Esophagus squamous epithelium (tissue), 5 donors: ENCODE measurements at regions not wholly inside any gene's neighbourhood (a gene's known extent, or its start where the extent isn't known, plus 50 kb on each side); places are given as distances from the start of the nearest gene placed in this dataset.

Source experiments
- DNase-seq: peaks from one replicate; lab custom pipeline; 2025; lab: John Stamatoyannopoulos, UW
- H3K27ac ChIP-seq, 4 donors: fragments of 200-600 bp; sonication (generic); one replicate each; pipeline ENCODE4 v1.5.1; 2016 to 2019; ENCODE audit warnings: mild to moderate bottlenecking in 1 of 4
- H3K27me3 ChIP-seq, 4 donors: fragments of 200-600 bp; sonication (generic); 1 replicate in 3 of 4; 2 replicates in 1 of 4; pipeline versions ENCODE4 v1.5.1 to v1.6.0; 2017 to 2021; ENCODE audit warnings: antibody characterized with exemption in 1 of 4
- H3K36me3 ChIP-seq, 3 donors: fragments of 200-600 bp; sonication (generic); one replicate each; pipeline ENCODE4 v1.5.1; 2016 to 2019
- H3K4me1 ChIP-seq, 3 donors: fragments of 200-600 bp; sonication (generic); one replicate each; pipeline ENCODE4 v1.5.1; 2017 to 2019
- H3K4me3 ChIP-seq, 4 donors: fragments of 200-600 bp; sonication (generic); 1 replicate in 3 of 4; 2 replicates in 1 of 4; pipeline ENCODE4 v1.5.1; 2016 to 2019; ENCODE audit warnings: mild to moderate bottlenecking in 2 of 4, moderate library complexity in 1 of 4
- H3K9me3 ChIP-seq, 3 donors: fragments of 200-600 bp; sonication (generic); one replicate each; pipeline ENCODE4 v1.5.1; 2016 to 2019
- CTCF ChIP-seq, 6 experiments: fragments of 450-650 bp in 4 of 6; fragments of 200-600 bp in 2 of 6; sonication (generic) in 2 of 6; IDR thresholded peaks; one replicate each; pipeline ENCODE4 v1.5.1; 2016 to 2019; ENCODE audit warnings: antibody characterized with exemption in 6 of 6, mild to moderate bottlenecking in 4 of 6, moderate library complexity in 4 of 6
- POLR2A ChIP-seq, 4 donors: fragments of 450-650 bp; IDR thresholded peaks; one replicate each; pipeline ENCODE4 v1.6.1; 2017; ENCODE audit warnings: antibody characterized with exemption in 4 of 4, mild to moderate bottlenecking in 4 of 4, moderate library complexity in 3 of 4
- WGBS, 2 donors: methylation state at CpG; one replicate each; pipeline ENCODE4 v1.1.5; 2018; 5-methylcytosine and 5-hydroxymethylcytosine counted together
- intact Hi-C: fragments of 100-400 bp; cut with DNase I; formaldehyde crosslinking; loops from one replicate; pipeline ENCODE4 v1.15.0; 2022
- donor health status: DM: yes; HTN: yes; CAD: no.

- no peak for DNase-seq
- Histone ChIP-seq H3K4me3 (no peak overlapping the region), H3K9me3 (peaks cover 0 to 4% (median 0%) of the 10 kb centered on the region in 3 donors), H3K4me1 (no peaks in the 10 kb centered on the region), H3K36me3 (no peaks in the 10 kb centered on the region), H3K27ac (no peak overlapping the region), H3K27me3 (no peaks in the 10 kb centered on the region)
- no peak for TF ChIP-seq CTCF (IDR thresholded peaks at IDR 0.05)
- TF ChIP-seq POLR2A (IDR thresholded peaks at IDR 0.05) = no peak
- intact Hi-C loops = no loop called here
- WGBS, 2 donors = 66 to 93% methylated on average over 4 of the region's 4 CpGs
Observed at GRCh38 chr12:13692332-13692731, 289.1 kb downstream of the GRIN2B start.

- no peak overlapping the region for H3K4me3 ChIP-seq
- TF ChIP-seq CTCF (IDR thresholded peaks at IDR 0.05) (no peak), POLR2A (IDR thresholded peaks at IDR 0.05) (no peak)
- no peaks in the 10 kb centered on the region for H3K4me1 ChIP-seq
- intact Hi-C loops = no loop called here
- H3K9me3 ChIP-seq = peaks cover 0 to 4% (median 0%) of the 10 kb centered on the region in 3 donors
- DNase-seq = no peak
- H3K27me3 ChIP-seq = no peaks in the 10 kb centered on the region
- H3K36me3 ChIP-seq = no peaks in the 10 kb centered on the region
- H3K27ac ChIP-seq = no peak overlapping the region
- 46 to 52% methylated on average over 1 of the region's 1 CpG for WGBS, 2 donors
Observed at GRCh38 chr12:13691598-13691997, 289.8 kb downstream of the GRIN2B start.

- Histone ChIP-seq H3K4me1 (no peaks in the 10 kb centered on the region), H3K36me3 (no peaks in the 10 kb centered on the region), H3K9me3 (no peaks in the 10 kb centered on the region), H3K27me3 (no peaks in the 10 kb centered on the region), H3K4me3 (no peak overlapping the region), H3K27ac (no peak overlapping the region)
- no peak for DNase-seq
- TF ChIP-seq CTCF (IDR thresholded peaks at IDR 0.05) = no peak
- TF ChIP-seq POLR2A (IDR thresholded peaks at IDR 0.05) = no peak
- intact Hi-C loops = no loop called here
Observed at GRCh38 chr12:13687633-13688032, 293.8 kb downstream of the GRIN2B start.

- Histone ChIP-seq H3K4me3 (no peak overlapping the region), H3K27me3 (no peaks in the 10 kb centered on the region), H3K36me3 (no peaks in the 10 kb centered on the region), H3K27ac (no peak overlapping the region), H3K9me3 (no peaks in the 10 kb centered on the region), H3K4me1 (no peaks in the 10 kb centered on the region)
- TF ChIP-seq CTCF (IDR thresholded peaks at IDR 0.05) (no peak), POLR2A (IDR thresholded peaks at IDR 0.05) (no peak)
- WGBS, 2 donors = 45 to 48% methylated on average over 1 of the region's 1 CpG
- intact Hi-C loops = no loop called here
- DNase-seq = no peak
Observed at GRCh38 chr12:13686260-13686659, 295.1 kb downstream of the GRIN2B start.

- no peak for TF ChIP-seq CTCF (IDR thresholded peaks at IDR 0.05)
- no peak for TF ChIP-seq POLR2A (IDR thresholded peaks at IDR 0.05)
- DNase-seq = no peak
- H3K9me3 ChIP-seq = no peaks in the 10 kb centered on the region
- 74 to 79% methylated on average over 4 of the region's 4 CpGs for WGBS, 2 donors
- H3K4me1 ChIP-seq = no peaks in the 10 kb centered on the region
- no peak overlapping the region for H3K27ac ChIP-seq
- no peaks in the 10 kb centered on the region for H3K27me3 ChIP-seq
- intact Hi-C loops = no loop called here
- H3K4me3 ChIP-seq = no peak overlapping the region
- no peaks in the 10 kb centered on the region for H3K36me3 ChIP-seq
Observed at GRCh38 chr12:13680916-13681315, 300.5 kb downstream of the GRIN2B start.
